Psoas muscle (tissue), 6 donors: ENCODE measurements at regions not wholly inside any gene's neighbourhood (a gene's known extent, or its start where the extent isn't known, plus 50 kb on each side); places are given as distances from the start of the nearest gene placed in this dataset.

Source experiments
- ATAC-seq, 4 donors: fragments of 200-7000 bp; cut with Tn5 transposase; one replicate each; pipeline ENCODE4 v1.9.1; 2020; ENCODE audit warnings: moderate library complexity in 3 of 4, mild to moderate bottlenecking in 2 of 4
- DNase-seq, 2 donors: peaks; one replicate each; pipeline ENCODE4 v3.0.0-alpha.2; 2020
- H3K27ac ChIP-seq: fragments of 200-600 bp; one replicate; pipeline ENCODE4 v1.8.0; 2022
- H3K27me3 ChIP-seq, 3 donors: fragments of 200-600 bp in 1 of 3; one replicate each; pipeline versions ENCODE4 v1.6.1 to v1.8.0; 2013 to 2022; ENCODE audit warnings: low read length in 2 of 3, mild to moderate bottlenecking in 2 of 3, moderate library complexity in 1 of 3; ENCODE audit not compliant: insufficient read depth in 3 of 3
- H3K36me3 ChIP-seq, 2 donors: fragments of 200-600 bp in 1 of 2; one replicate each; pipeline versions ENCODE4 v1.6.1 to v1.8.0; 2013 to 2022; ENCODE audit warnings: low read depth in 1 of 2, mild to moderate bottlenecking in 1 of 2, moderate library complexity in 1 of 2; ENCODE audit not compliant: insufficient read depth in 1 of 2
- H3K4me1 ChIP-seq: fragments of 200-600 bp; one replicate; pipeline ENCODE4 v1.8.0; 2022
- H3K4me3 ChIP-seq: fragments of 200-600 bp; one replicate; pipeline ENCODE4 v1.8.0; 2022; ENCODE audit warnings: mild to moderate bottlenecking
- H3K9me3 ChIP-seq: fragments of 200-600 bp; one replicate; pipeline ENCODE4 v1.8.0; 2022
- intact Hi-C, 2 donors: fragments of 100-400 bp; cut with DNase I; formaldehyde crosslinking; loops; one replicate each; pipeline versions ENCODE4 v1.11.0 to v1.14.2; 2022
- TF ChIP-seq, protein P1 (sequence below): fragments of 200-600 bp; IDR thresholded peaks from one replicate; pipeline ENCODE4 v1.8.0; 2022; ENCODE audit warnings: antibody characterized with exemption
- donor health status: healthy with polysubstance abuse.
- donor health status: DM: no; HTN: no; CAD: no; lungs with moderate emphysema.
- donor health status: healthy.
- donor health status: DM: yes; HTN: yes; CAD: no.
- donor health status: DM: no; HTN: no; CAD: no.
- donor health status: DM: yes; HTN: yes; CAD: no.

GRCh38 chr2:12666445-12666844 is 50.3 kb upstream of the TRIB2 start:
- Histone ChIP-seq H3K4me3 (no peak overlapping the region), H3K9me3 (peaks cover 12% of the 10 kb centered on the region), H3K27ac (no peak overlapping the region), H3K36me3 (no peaks in the 10 kb centered on the region), H3K4me1 (no peaks in the 10 kb centered on the region), H3K27me3 (peaks cover 0 to 4% (median 0%) of the 10 kb centered on the region in 3 donors)
- intact Hi-C loops = no loop called here
- TF ChIP-seq, protein P1, sequence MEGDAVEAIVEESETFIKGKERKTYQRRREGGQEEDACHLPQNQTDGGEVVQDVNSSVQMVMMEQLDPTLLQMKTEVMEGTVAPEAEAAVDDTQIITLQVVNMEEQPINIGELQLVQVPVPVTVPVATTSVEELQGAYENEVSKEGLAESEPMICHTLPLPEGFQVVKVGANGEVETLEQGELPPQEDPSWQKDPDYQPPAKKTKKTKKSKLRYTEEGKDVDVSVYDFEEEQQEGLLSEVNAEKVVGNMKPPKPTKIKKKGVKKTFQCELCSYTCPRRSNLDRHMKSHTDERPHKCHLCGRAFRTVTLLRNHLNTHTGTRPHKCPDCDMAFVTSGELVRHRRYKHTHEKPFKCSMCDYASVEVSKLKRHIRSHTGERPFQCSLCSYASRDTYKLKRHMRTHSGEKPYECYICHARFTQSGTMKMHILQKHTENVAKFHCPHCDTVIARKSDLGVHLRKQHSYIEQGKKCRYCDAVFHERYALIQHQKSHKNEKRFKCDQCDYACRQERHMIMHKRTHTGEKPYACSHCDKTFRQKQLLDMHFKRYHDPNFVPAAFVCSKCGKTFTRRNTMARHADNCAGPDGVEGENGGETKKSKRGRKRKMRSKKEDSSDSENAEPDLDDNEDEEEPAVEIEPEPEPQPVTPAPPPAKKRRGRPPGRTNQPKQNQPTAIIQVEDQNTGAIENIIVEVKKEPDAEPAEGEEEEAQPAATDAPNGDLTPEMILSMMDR = no peak
- ATAC-seq (no peak), DNase-seq (no peak)
